GM18502 (cell line): ENCODE measurements at regions not wholly inside any gene's neighbourhood (a gene's known extent, or its start where the extent isn't known, plus 50 kb on each side); places are given as distances from the start of the nearest gene placed in this dataset.

Source experiments
- ATAC-seq: cut with Tn5 transposase; IDR thresholded peaks from one replicate; pipeline ENCODE4 v1.9.1; 2021; ENCODE audit warnings: mild to moderate bottlenecking; ENCODE audit not compliant: unreplicated experiment, poor library complexity

GRCh38 chr13:21814604-21815003 is 143.7 kb downstream of the FGF9 start:
- ATAC-seq: no peak

- no peak for ATAC-seq
Measured at GRCh38 chr13:21817878-21818277, 147.0 kb downstream of the FGF9 start.

- no peak for ATAC-seq
Measured at GRCh38 chr13:21822029-21822428, 151.2 kb downstream of the FGF9 start.

GRCh38 chr13:21823416-21823815 is 152.5 kb downstream of the FGF9 start:
- no peak for ATAC-seq

- no peak for ATAC-seq
Measured at GRCh38 chr13:21823949-21824348, 153.1 kb downstream of the FGF9 start.

- ATAC-seq: no peak
Measured at GRCh38 chr13:21825186-21825585, 154.3 kb downstream of the FGF9 start.

GRCh38 chr13:21825801-21826200 is 154.9 kb downstream of the FGF9 start:
- ATAC-seq: no peak

- no peak for ATAC-seq
Measured at GRCh38 chr13:21826214-21827015, 155.5 kb downstream of the FGF9 start.

- no peak for ATAC-seq
Measured at GRCh38 chr13:21831654-21832324, 160.9 kb downstream of the FGF9 start.

GRCh38 chr13:21833921-21834320 is 163.0 kb downstream of the FGF9 start:
- ATAC-seq: no peak

- ATAC-seq: no peak
Measured at GRCh38 chr13:21834521-21834920, 163.6 kb downstream of the FGF9 start.

- ATAC-seq: no peak
Measured at GRCh38 chr13:21837288-21837687, 166.4 kb downstream of the FGF9 start.

GRCh38 chr13:21837841-21838551 is 167.1 kb downstream of the FGF9 start:
- no peak for ATAC-seq

- no peak for ATAC-seq
Measured at GRCh38 chr13:21846605-21847004, 175.7 kb downstream of the FGF9 start.

GRCh38 chr13:21849323-21849722 is 178.4 kb downstream of the FGF9 start:
- peak; percentile 91 for ATAC-seq

- ATAC-seq: no peak
Measured at GRCh38 chr13:21850013-21851006, 179.4 kb downstream of the FGF9 start.

- no peak for ATAC-seq
Measured at GRCh38 chr13:21852043-21852442, 181.2 kb downstream of the FGF9 start.

GRCh38 chr13:21853779-21854178 is 182.9 kb downstream of the FGF9 start:
- ATAC-seq: no peak

GRCh38 chr13:21868823-21869222 is 197.9 kb downstream of the FGF9 start:
- no peak for ATAC-seq

- no peak for ATAC-seq
Measured at GRCh38 chr13:21871382-21871781, 200.5 kb downstream of the FGF9 start.
